ENCODE measurements at regions not wholly inside any gene's neighbourhood (a gene's known extent, or its start where the extent isn't known, plus 50 kb on each side); places are given as distances from the start of the nearest gene placed in this dataset.

- peak; percentile 29 for DNase-seq (ENCODE audit: low spot score)
These were observed 254.5 kb upstream of the B3GAT1 start for GRCh38 chr11:134666273-134667174.

- peak; percentile 19 for DNase-seq (ENCODE audit: low spot score)
These were observed 253.7 kb upstream of the B3GAT1 start for GRCh38 chr11:134665571-134666270.

- peak; percentile 34 for DNase-seq (ENCODE audit: low spot score)
These were observed 253.1 kb upstream of the B3GAT1 start for GRCh38 chr11:134665188-134665535.

DNA sequence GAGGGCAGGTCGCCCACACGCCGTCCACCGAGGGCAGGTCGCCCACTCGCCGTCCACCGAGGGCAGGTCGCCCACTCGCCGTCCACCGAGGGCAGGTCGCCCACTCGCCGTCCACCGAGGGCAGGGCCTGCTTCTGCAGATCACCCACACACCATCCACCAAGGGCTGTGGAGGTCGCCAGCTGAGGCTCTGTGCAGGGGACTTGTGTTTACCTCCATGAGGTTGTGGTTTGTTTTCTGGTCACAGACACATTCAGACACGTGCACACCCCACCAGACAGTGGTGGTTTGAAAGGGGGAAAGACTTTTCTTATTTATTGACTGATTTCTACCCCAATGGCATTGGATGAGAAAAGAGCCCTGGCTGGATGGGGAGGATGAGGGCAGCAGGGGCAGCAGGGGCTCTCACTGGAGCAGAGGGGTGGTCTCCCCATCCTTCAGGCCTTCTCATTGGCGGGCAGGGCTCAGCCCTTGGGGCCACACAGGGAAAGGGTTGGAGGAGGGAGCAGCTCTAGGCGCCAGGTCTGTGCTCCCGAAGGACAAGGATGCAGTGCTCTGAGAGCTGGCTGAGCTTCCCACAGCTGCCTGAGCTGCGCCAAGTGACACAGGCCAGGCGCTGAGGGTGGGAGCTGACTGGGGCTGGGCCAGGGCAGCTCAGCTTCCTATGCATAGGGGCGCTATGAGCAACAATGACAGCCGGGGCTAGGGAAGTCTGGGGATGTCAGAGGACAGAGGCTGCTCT is 252.6 kb upstream of the B3GAT1 start:
- DNase-seq (ENCODE audit: low spot score): peak; percentile 18

GRCh38 chr11:134663506-134664313 is 251.7 kb upstream of the B3GAT1 start:
- DNase-seq (ENCODE audit: low spot score): peak; percentile 26

- peak; percentile 30 for DNase-seq (ENCODE audit: low spot score)
These were observed 250.8 kb upstream of the B3GAT1 start for GRCh38 chr11:134662629-134663360.

- no peak for DNase-seq (ENCODE audit: low spot score)
These were observed 249.6 kb upstream of the B3GAT1 start for GRCh38 chr11:134661660-134662059.

DNA sequence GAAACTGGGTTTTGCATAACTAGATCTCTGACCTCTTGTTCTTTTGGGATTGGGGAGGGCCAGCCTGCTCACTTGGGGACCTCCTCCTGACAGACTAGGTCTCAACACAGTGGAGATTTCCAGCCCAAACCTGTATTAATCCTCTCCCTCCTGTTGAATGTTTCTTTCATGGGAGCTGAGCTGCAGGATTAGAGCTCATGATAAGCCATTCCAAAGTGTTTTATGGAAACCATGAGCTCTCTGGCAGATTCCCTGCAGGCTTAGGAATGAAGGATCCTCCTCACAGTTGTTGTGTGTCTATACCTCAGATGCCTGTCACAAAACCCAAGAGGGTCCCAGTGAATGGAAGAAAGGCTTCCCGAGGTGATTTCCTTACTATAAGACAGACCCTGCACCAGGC is 248.4 kb upstream of the B3GAT1 start:
- no peak for DNase-seq (ENCODE audit: low spot score)

GRCh38 chr11:134659882-134660281 is 247.8 kb upstream of the B3GAT1 start:
- peak; percentile 31 for DNase-seq (ENCODE audit: low spot score)

- DNase-seq (ENCODE audit: low spot score): peak; percentile 13
These were observed 246.6 kb upstream of the B3GAT1 start for GRCh38 chr11:134658481-134659225.

DNA sequence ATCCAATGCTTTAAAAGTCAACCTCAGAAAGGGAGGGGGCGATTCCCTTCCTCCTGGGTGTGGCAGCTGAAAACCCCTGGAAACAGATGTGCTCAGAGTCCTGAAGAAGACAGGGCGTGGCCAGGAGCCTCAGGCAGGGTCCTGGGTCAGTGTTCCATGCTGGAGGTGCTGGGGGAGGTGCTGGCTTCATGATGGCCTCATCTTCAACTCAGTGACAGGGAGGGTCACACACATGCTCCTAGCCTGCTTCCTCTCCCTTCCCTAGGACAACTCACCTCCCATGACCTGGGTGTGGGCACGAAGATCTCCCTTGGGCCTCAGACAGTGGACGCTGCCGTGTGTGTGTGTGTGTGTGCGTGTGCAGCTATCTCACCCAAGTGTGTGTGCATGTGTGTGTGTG is 245.6 kb upstream of the B3GAT1 start:
- peak; percentile 32 for DNase-seq (ENCODE audit: low spot score)

GRCh38 chr11:134656861-134657540 is 245.0 kb upstream of the B3GAT1 start:
- DNase-seq (ENCODE audit: low spot score): peak; percentile 42

GRCh38 chr11:134656086-134656840 is 244.2 kb upstream of the B3GAT1 start:
- peak; percentile 20 for DNase-seq (ENCODE audit: low spot score)

DNA sequence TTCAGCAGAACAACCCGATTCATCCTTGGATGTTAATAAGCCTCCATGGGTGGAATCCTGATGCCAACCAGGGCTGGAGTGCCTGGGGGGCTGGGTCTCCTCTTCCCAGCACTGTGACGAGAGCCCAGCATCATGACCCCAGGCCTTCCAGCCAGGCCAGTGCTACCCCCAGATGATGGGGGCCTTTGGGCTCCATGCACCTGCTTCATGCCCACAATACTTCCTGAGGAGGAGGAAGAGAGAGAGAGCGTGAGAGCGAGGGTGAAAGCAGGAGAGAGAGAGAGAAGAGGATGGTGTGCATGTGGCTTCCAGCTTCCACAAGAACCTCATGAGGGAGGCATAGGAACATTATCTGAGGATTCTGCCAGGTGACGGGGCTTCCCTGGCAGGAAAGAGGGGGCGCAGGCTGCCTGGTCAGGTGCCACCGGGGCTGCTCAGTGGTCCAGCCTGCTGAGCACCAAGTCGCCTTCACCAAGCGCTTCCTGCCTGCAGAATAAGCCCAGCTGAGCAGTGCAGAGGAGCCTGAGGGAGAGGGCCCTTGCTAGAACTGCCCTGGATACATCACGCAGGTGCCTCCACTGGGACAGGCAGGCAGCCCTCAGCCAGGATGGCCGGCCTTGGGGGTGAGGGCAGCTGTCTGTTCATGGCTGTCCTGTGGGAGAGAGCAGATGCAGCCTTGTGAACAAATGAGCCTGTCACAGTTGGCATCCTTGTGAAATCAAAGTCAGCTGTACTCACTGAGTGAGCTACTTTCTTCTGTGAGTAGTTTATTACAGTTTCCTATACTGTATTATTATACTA is 243.3 kb upstream of the B3GAT1 start:
- DNase-seq (ENCODE audit: low spot score): peak; percentile 29

DNA sequence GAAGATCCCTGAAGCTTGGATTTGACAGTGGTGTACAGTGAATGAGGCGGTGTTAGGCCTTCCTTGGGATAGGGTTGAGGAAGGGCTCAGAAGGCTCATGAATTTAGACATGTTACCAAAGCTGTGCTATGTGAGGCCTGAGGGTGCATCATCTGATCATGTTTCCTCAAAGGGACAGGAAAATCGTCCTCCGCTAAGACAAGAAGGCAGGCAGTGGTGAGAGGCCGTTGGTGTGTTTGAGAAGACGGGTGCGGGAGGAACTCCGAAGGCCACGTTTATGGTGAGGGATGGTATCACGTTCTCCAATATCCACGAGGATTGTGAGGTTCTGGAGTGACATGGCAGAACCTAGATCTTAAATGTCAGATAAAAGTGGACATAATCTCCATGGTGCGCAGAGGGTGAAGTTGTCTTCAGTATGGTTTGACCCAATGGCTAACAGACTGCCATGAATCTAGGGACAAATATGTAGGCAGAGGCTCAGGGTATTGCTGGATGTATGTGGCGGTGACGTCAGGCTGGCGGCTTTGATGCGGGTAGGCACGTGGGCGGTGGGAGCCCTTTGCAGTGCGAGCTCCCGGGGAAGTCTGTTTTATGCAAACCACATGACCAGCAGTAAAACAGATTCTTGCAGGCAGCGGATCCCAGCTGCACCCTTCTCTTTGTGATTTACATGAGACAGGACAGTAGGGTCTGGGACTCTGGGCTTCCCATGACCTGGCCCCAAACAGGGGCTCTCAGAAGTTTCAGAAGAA is 242.3 kb upstream of the B3GAT1 start:
- peak; percentile 35 for DNase-seq (ENCODE audit: low spot score)

DNA sequence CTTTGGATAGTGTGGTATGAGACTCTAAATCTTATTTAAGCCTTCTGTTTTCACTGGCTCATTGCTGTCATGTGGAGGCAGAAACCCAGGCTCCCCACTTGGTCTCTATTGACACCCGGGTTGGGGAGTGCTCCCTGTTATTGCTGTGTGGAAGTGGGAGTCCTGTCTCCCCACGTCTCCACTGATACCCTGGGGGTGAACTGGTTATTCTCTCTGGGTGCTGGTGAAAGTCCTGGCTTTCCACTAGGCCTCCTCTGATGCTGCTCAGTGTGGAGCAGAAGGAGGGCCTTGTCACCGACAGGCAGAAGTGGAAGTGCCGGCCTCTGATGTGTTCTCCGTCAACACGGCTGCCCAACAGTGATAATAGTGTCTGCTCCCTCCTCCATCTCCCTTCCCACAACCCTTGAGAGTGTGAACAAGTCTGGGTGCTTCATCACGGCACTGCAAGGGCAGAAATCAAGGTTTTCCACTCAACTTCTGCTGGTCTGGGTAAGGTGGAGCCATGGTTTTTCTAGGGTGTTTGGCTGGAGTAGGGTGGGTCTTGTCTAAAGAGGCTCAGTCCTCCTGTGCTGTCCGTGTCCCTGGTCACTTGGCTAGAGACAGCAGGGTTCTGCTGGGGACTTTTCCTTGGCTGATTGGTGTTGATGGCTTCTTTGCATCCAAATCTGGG is 240.7 kb upstream of the B3GAT1 start:
- DNase-seq (ENCODE audit: low spot score): peak; percentile 20
